22Rv1 (cell line): ENCODE measurements at regions not wholly inside any gene's neighbourhood (a gene's known extent, or its start where the extent isn't known, plus 50 kb on each side); places are given as distances from the start of the nearest gene placed in this dataset.

ENCODE experiments used
- CTCF ChIP-seq: fragments of 450-650 bp; IDR thresholded peaks from 2 replicates; pipeline ENCODE4 v1.5.1; 2017; ENCODE audit warnings: mild to moderate bottlenecking
- ZFX ChIP-seq: fragments of 450-650 bp; IDR thresholded peaks from 2 replicates; pipeline ENCODE4 v1.6.1; 2017; ENCODE audit warnings: antibody characterized with exemption, borderline replicate concordance

- no peak for TF ChIP-seq CTCF
- no peak for TF ChIP-seq ZFX
These were observed 70.1 kb downstream of the NABP1 start for GRCh38 chr2:191748059-191748461.
